Lower leg skin (tissue), 4 donors: ENCODE measurements at regions not wholly inside any gene's neighbourhood (a gene's known extent, or its start where the extent isn't known, plus 50 kb on each side); places are given as distances from the start of the nearest gene placed in this dataset.
"Not testable (repeated sequence)": the region's sequence is repeated elsewhere in the genome, so short reads cannot be mapped to it uniquely, and the experiment has no call there.

Source experiments
- DNase-seq, 2 donors: peaks; one replicate each; pipeline ENCODE4 v3.0.0-alpha.2; 2019; ENCODE audit warnings: low spot score in 2 of 2
- H3K4me3 ChIP-seq: fragments of 200-600 bp; sonication (generic); 2 replicates; pipeline ENCODE4 v1.5.1; 2017; ENCODE audit warnings: mild to moderate bottlenecking, low read depth; ENCODE audit not compliant: poor library complexity, severe bottlenecking
- POLR2A ChIP-seq, 2 donors: fragments of 450-650 bp; IDR thresholded peaks; one replicate each; pipeline ENCODE4 v1.6.1; 2016 to 2017; ENCODE audit warnings: antibody characterized with exemption in 2 of 2, mild to moderate bottlenecking in 1 of 2, moderate library complexity in 1 of 2
- WGBS, 2 donors: methylation state at CpG; one replicate each; pipeline ENCODE4 v1.1.5; 2018; 5-methylcytosine and 5-hydroxymethylcytosine counted together
- intact Hi-C: fragments of 100-400 bp; cut with DNase I; formaldehyde crosslinking; loops from one replicate; pipeline ENCODE4 v1.15.0; 2023; ENCODE audit warnings: low total_unique reads
- TF ChIP-seq, protein P1 (sequence below), 3 donors: fragments of 450-650 bp; IDR thresholded peaks; one replicate each; pipeline ENCODE4 v1.5.1; 2016; ENCODE audit warnings: antibody characterized with exemption in 3 of 3, mild to moderate bottlenecking in 3 of 3, moderate library complexity in 2 of 3

DNA sequence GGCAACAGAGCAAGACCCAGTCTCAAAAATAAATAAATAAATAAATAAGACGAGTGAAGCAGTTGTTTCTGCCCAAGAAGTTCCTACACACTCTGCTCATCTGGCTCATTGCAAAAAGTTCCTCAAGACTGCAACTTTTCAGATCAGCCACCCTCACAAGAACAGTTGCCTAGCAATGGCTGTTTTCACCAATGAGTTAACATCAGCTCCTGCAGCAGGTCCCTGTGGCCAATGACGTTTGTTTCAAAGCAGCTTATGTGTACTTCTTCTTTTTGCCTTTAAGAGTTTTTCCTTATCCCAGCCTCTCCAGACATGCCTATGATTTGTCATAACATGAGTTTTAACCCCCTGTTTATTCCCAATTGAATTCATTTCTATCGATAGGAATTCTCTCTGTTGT is 118.4 kb upstream of the SPRED1 start:
- no peak overlapping the region for H3K4me3 ChIP-seq
- TF ChIP-seq POLR2A (IDR thresholded peaks at IDR 0.05) = no peak
- TF ChIP-seq, protein P1, sequence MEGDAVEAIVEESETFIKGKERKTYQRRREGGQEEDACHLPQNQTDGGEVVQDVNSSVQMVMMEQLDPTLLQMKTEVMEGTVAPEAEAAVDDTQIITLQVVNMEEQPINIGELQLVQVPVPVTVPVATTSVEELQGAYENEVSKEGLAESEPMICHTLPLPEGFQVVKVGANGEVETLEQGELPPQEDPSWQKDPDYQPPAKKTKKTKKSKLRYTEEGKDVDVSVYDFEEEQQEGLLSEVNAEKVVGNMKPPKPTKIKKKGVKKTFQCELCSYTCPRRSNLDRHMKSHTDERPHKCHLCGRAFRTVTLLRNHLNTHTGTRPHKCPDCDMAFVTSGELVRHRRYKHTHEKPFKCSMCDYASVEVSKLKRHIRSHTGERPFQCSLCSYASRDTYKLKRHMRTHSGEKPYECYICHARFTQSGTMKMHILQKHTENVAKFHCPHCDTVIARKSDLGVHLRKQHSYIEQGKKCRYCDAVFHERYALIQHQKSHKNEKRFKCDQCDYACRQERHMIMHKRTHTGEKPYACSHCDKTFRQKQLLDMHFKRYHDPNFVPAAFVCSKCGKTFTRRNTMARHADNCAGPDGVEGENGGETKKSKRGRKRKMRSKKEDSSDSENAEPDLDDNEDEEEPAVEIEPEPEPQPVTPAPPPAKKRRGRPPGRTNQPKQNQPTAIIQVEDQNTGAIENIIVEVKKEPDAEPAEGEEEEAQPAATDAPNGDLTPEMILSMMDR (IDR thresholded peaks at IDR 0.05) = no peak
- DNase-seq = peak in 1 of 2 donors; percentile 27
- intact Hi-C loops = no loop called here
- 35 to 36% methylated on average over 3 of the region's 3 CpGs for WGBS, 2 donors

DNA sequence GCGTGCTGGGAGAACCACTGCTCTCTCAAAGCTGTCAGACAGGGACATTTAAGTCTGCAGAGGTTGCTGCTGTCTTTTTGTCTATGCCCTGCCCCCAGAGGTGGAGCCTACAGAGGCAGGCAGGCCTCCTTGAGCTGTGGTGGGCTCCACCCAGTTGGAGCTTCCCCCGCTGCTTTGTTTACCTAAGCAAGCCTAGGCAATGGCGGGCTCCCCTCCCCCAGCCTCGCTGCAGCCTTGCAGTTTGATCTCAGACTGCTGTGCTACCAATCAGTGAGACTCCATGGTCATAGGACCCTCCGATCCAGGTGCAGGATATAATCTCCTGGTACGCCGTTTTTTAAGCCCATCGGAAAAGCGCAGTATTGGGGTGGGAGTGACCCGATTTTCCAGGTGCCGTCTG is 110.4 kb upstream of the SPRED1 start:
- WGBS, 2 donors = 94 to 95% methylated on average over 10 of the region's 11 CpGs
- intact Hi-C loops, DNase-seq, H3K4me3 ChIP-seq: not testable (repeated sequence)

DNA sequence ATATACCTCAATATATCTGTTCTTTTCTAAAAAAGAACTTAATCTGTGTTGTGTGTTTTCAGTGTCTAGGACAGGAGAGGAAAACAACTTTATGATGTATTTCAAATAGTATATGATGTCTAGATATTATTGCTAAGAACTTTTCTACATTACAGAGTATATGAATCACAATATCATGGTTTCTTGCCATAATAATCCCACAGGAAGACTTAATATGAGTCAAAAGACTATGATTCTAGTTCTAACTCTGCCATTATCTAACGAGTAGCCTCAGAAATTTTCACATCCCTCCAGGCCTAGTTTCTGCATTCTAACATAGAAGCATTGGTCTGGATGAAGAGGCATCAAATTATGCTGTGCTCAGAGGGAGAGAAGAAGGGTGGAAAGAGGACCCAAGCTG is 107.7 kb upstream of the SPRED1 start:
- intact Hi-C loops = no loop called here

DNA sequence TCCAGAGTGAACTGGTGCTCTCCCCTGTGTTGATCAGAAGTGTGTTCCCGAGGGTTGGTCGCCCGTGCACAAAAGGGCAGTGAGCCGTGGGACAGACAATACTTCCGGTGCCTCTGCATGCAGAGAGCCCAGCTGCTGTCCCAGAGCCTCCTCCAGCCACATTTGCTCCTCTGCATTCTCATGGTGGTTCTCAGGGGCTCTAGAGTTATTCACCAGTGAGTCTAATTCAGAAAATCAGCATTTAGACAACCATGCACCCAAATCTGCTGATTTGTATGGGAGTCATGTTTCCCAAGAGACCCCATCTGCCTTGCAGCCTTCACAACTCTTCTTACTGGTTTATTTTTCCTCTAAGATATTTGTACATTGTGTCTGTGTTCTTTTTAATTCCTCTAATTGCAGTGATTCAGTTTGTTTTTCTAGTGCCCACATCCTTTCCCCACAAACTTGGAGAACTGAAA is 107.0 kb upstream of the SPRED1 start:
- intact Hi-C loops = no loop called here
- DNase-seq = no peak
- no peak overlapping the region for H3K4me3 ChIP-seq
- TF ChIP-seq POLR2A (IDR thresholded peaks at IDR 0.05) = no peak
- TF ChIP-seq, protein P1 (IDR thresholded peaks at IDR 0.05) = no peak
- WGBS, 2 donors = 75 to 78% methylated on average over 5 of the region's 5 CpGs

More for the DNA sequence above, 107.7 kb upstream of the SPRED1 start:
- no peak for TF ChIP-seq POLR2A (IDR thresholded peaks at IDR 0.05)
- TF ChIP-seq, protein P1 (IDR thresholded peaks at IDR 0.05) = no peak
- WGBS, 2 donors = 77% methylated on average over 1 of the region's 1 CpG
- no peak overlapping the region for H3K4me3 ChIP-seq
- no peak for DNase-seq

DNA sequence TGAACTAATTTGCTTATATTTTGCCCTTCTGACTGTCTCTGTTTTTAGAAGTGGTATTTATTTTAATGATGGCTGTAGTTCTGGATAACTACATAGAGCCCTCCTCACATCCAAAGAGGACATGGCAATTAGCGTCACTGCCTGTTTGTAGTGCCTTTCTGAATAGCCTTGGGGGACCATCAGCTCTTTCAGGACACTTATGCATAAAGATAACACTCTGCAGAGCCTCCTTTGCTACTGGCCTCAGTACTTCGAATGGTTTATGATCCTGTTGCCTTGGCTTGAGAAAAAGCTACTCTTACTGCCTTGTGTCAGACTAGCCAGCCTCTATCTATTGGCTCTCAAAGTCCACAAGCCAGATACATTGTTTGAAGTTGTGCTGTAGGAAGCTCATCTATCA is 105.4 kb upstream of the SPRED1 start:
- DNase-seq = no peak
- intact Hi-C loops = no loop called here
- no peak for TF ChIP-seq POLR2A (IDR thresholded peaks at IDR 0.05)
- TF ChIP-seq, protein P1 (IDR thresholded peaks at IDR 0.05) = no peak
- WGBS, 2 donors = 67 to 76% methylated on average over 2 of the region's 2 CpGs
- no peak overlapping the region for H3K4me3 ChIP-seq

DNA sequence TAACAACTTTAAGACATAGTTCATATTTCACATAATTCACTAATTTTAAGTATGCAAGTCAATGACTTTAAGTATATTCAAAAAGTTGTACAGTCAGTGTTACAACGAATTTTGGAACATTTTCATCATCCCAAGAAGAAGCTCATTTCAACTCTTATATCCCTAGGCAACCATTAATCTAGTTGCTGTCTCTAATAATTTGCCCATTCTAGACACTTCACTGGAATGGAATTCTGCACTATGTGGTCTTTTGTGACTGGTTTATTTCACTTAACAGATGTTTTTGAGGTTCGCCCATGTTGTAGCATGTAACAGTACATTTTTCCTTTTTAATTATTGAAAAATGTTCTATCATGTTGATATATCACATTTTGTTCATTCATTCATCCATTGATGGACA is 104.2 kb upstream of the SPRED1 start:
- TF ChIP-seq, protein P1 (IDR thresholded peaks at IDR 0.05) = no peak
- TF ChIP-seq POLR2A (IDR thresholded peaks at IDR 0.05) = no peak
- 60 to 65% methylated on average over 2 of the region's 2 CpGs for WGBS, 2 donors
- no peak overlapping the region for H3K4me3 ChIP-seq
- intact Hi-C loops = no loop called here
- DNase-seq = no peak
